HCT116 (cell line): ENCODE measurements at regions not wholly inside any gene's neighbourhood (a gene's known extent, or its start where the extent isn't known, plus 50 kb on each side); places are given as distances from the start of the nearest gene placed in this dataset.

Experiments
- CEBPB ChIP-seq: IDR thresholded peaks from 2 replicates; pipeline ENCODE4 v1.6.1; 2012; ENCODE audit warnings: low read depth
- TF ChIP-seq, protein P1 (sequence below), 3 experiments: fragments of 200-600 bp in 1 of 3; sonication (generic) in 1 of 3; IDR thresholded peaks in 2 of 3; conservative IDR thresholded peaks in 1 of 3; 2 replicates each; pipeline ENCODE4 v1.5.1; 2012 to 2017; ENCODE audit warnings: low read depth in 2 of 3, low read length in 2 of 3, antibody characterized with exemption in 1 of 3, borderline replicate concordance in 1 of 3, control low read depth in 1 of 3, mild to moderate bottlenecking in 1 of 3, mixed read lengths in 1 of 3, mixed run types in 1 of 3, moderate library complexity in 1 of 3; ENCODE audit not compliant: insufficient read depth in 1 of 3

DNA sequence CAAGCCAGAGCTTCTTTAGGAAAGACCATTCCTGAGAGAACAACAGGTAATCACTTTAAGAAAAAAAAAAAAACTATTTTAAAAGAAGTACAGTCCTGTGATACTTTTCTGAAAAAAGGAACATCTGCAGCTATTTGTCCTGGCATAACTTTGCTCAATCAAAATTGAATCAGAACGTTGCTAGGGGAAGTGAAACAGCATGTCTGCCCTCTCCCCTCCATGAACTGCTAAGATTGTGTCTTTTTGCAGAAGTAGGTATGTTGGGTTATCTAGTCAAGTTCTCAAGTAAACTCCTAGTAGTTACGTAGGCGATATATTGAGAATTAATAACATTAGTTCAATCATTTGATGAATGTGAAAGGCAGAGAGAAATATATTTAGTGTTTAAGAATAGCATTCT lies 1013.3 kb downstream of the TUSC7 start:
- TF ChIP-seq, protein P1, sequence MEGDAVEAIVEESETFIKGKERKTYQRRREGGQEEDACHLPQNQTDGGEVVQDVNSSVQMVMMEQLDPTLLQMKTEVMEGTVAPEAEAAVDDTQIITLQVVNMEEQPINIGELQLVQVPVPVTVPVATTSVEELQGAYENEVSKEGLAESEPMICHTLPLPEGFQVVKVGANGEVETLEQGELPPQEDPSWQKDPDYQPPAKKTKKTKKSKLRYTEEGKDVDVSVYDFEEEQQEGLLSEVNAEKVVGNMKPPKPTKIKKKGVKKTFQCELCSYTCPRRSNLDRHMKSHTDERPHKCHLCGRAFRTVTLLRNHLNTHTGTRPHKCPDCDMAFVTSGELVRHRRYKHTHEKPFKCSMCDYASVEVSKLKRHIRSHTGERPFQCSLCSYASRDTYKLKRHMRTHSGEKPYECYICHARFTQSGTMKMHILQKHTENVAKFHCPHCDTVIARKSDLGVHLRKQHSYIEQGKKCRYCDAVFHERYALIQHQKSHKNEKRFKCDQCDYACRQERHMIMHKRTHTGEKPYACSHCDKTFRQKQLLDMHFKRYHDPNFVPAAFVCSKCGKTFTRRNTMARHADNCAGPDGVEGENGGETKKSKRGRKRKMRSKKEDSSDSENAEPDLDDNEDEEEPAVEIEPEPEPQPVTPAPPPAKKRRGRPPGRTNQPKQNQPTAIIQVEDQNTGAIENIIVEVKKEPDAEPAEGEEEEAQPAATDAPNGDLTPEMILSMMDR (IDR thresholded peaks at IDR 0.05 in 2 of 3, conservative IDR thresholded peaks at IDR 0.05 in 1 of 3; ENCODE audit: borderline replicate concordance in 1 of 3, insufficient read depth in 1 of 3, low read depth in 2 of 3, low read length in 2 of 3), result no peak
- TF ChIP-seq CEBPB, result no peak
